CD4-positive, alpha-beta T cell treated with Interferon alpha-2 for 1 hour (primary cell): ENCODE measurements at regions not wholly inside any gene's neighbourhood (a gene's known extent, or its start where the extent isn't known, plus 50 kb on each side); places are given as distances from the start of the nearest gene placed in this dataset.

Source experiments
- DNase-seq, 2 donors: peaks; one replicate each; pipeline ENCODE4 v3.0.0-alpha.2; 2020 to 2022

GRCh38 chr5:163623524-163623923, 118.1 kb downstream of the MAT2B start:
- DNase-seq: no peak

GRCh38 chr5:163623986-163624385, 118.6 kb downstream of the MAT2B start:
- no peak for DNase-seq

GRCh38 chr5:163624431-163624830, 119.0 kb downstream of the MAT2B start:
- DNase-seq: no peak

DNA sequence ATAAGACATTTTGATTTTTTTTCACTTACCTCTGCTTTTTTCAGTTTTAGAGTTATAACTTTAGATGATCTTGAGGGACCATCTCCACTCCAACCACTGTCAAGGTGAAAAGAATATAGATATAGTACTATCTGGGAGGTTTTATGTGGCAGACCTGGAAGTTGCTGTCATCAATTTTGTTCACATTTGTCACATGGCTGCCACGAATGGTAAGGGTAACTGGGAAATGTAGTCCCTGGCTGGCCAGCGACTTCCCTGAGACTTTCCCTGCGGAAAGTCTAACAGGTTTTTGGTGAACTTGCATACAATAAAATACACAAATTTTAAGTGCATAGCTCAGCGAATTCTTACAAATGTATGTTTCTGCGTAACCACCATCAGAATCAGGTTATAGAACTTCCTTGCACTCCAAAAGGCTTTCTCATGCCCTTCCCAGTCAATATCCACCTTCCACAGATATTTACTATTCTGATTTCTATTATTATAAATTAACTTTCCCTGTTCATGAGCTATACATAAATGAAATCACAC, 121.5 kb downstream of the MAT2B start:
- no peak for DNase-seq

DNA sequence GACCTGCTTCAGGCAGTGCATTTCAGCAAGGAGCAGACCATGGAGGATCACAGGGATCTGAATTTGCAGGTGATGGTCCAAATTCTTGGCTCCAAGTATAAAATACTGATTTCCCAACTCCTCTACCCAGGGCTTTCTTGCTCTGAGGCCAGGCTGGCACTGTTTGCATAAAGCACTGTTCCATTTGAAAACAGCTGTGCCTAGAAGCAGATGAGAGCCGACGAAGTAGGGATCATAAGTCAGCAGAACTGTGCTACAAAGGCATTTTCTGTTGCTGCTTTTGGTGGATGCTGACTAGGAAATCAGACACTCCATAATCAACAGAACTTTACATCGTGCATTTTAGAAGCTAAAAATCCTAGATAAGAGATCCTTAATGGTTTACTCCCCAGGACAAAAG, 126.4 kb downstream of the MAT2B start:
- DNase-seq: no peak

DNA sequence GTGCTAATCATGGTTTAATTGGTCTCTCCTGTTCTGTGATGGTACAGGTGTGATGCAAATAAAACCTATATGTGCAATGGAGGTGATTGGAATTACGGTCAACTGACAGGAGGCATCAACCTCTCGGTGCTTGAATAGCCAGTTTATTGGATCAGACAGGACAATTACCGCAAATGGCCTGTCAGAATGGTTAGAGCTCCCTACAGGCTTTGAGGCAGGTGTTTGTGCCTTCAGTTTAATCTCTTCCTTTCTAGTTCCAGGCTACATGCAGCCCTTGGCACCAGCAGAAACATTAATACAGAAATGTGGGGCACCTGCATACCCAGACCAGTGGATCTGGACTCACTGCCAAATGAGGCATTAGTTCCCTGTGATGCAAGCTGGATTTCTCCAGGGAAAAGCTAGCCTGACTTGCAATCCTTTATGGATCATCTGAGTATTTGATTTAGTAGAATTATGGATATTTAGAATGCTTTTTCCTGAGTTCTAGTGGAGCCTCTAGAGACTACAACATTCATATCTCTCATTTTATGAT, 128.6 kb downstream of the MAT2B start:
- DNase-seq: no peak

GRCh38 chr5:163635631-163636030, 130.2 kb downstream of the MAT2B start:
- no peak for DNase-seq

DNA sequence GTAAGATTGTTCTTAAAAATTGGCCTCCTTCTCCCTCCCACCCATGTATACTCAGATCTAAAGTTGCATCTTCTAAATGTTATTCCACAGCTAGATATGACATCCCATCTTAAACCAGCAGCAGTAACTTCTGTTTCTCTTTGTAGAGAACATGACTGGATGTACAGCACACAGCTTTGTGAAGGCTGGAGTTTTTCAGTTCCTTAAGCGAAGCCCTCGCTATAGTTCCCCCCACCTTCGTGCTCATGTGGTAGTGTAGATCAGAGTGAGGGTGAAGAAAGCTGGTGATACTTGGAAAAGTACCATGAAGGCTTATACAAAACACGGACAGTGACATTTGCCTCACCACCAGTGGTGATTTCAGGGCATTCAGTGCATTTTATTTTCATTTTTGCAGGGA, 137.5 kb downstream of the MAT2B start:
- DNase-seq: no peak

- DNase-seq: no peak
These were observed 140.3 kb downstream of the MAT2B start for GRCh38 chr5:163645421-163646416.

DNA sequence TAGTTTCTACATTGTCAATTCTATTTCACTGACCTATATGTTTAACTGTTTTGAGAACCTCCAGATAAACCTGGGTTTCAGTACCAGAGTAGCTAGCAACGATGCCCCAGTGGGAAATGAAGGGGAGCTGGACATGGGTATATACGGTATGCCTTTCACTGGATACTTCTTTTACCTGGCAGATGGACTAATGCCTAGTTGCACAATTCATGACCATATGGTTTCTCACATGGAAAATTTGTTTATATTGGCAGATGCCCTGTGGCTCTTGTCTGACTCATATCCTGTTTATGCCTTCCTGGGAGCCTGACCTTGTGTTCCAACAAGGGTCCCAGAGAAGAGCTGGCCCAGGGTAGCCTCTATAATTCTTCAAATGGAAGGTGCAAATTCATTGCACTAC, 144.1 kb downstream of the MAT2B start:
- DNase-seq: no peak

- DNase-seq: no peak
These were observed 148.1 kb downstream of the MAT2B start for GRCh38 chr5:163653526-163653925.

DNA sequence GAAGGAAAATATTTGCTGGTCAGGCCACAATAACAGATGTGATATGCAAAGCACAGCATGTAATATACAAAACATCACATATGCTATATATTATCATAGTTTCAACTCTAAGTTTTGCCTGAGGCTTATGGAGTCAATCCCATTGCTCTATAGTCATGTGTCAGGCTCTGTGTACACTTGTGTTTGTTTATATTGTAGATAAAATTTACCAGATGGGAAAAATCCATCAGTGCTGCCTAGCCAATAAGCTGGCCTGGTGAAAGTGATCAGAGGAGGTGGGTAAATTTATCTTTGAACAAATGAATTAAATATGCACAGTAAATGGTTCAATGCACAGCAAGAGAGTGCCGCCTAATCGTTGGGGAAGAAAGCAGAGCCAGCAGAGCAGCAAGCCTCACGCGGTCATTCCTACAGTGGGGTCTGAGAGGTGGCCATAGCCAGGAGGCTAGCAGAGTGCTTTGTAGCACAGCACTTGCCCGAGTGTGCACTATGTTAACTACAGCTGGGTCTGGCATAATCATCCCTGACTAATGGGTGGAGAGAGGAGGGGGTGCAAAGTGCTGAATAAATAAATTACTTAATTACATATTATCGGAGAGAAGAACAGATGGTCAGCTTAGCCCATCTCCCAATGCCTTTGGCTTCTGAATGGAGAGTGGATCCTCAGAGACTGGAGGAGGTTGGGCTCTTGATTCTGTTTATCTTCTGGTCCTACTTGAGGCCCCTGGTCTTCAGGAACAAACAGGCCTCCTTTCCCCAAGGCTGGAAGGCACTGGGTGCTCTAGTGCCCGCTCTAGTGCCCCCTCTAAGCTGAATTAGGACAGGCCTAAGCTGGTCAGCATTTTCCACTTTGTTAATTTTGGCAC, 153.5 kb downstream of the MAT2B start:
- no peak for DNase-seq

DNA sequence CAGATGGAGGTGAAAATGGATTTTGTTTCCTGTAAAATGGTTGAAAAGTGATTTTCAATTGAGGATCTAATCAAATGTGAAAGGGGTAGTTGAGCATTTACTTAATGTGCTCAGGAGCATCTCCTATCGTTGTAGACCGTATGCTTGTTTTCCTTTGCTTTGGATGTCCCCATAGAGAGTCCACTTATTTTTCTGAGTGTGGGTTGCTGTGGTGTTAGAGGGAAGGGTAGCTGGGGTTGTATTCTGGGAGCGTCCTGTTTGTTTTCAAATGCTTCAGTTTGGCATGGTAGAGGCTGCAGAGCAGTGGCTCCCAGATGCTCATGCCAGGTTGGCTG, 154.1 kb downstream of the MAT2B start:
- DNase-seq: no peak

DNA sequence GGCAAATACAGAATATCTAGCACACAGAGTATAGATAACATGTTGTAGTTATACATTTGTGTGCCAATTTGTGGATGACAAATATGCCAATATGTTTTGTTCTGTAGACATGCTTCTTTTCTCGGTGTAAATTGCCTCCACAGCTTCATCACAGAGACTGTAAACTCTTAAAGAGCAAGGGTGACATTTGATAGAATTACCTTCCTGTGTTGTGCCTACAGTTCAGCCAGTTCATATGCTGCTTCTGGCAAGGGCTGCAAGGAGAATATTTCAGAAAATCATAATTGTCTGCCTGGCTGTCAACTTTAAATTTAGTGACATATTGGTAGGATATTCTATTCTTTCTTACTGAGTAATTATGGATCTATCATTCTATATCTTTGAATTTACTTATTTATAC, 155.1 kb downstream of the MAT2B start:
- DNase-seq: no peak

GRCh38 chr5:163661360-163661759, 155.9 kb downstream of the MAT2B start:
- no peak for DNase-seq

DNA sequence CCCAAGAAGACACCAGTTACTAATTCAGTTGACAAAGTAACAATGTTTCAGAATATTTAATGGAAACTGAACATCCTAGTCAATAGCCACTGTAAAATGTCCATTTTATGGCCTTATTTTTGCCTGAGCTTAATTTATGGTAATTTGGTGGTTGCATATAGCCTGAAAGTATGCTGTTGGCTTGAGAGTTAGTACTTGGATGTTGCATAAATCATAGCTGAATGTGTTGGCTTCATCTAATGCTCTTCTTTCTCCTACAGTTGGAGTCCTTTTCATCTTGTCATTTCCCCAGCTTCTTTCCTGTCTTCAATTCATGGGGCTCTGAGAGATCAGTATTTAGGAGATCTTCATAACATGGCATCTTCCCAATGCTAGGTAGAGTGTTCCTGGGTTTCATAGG, 164.6 kb downstream of the MAT2B start:
- no peak for DNase-seq

DNA sequence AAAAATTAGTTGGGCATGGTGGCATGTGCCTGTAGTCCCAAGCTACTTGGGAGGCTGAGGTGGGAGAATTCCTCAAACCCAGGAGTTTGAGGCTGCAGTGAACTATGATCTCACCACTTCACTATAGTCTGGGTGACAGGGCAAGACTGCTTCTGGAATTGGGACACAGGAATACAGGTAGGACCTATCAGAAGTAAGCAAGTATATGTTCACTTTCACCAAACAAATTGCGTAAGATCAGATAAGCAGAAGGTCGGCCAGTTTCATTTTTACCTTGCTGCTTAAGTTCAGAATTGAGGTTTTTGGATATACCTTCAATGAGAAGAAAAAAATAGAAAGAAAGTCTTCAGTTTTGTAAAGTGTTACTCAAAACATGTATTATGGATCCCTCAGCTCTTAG, 171.7 kb downstream of the MAT2B start:
- no peak for DNase-seq

- no peak for DNase-seq
These were observed 176.8 kb downstream of the MAT2B start for GRCh38 chr5:163682234-163682633.

GRCh38 chr5:163687414-163687813, 182.0 kb downstream of the MAT2B start:
- DNase-seq: no peak

GRCh38 chr5:163692091-163692490, 186.7 kb downstream of the MAT2B start:
- no peak for DNase-seq

DNA sequence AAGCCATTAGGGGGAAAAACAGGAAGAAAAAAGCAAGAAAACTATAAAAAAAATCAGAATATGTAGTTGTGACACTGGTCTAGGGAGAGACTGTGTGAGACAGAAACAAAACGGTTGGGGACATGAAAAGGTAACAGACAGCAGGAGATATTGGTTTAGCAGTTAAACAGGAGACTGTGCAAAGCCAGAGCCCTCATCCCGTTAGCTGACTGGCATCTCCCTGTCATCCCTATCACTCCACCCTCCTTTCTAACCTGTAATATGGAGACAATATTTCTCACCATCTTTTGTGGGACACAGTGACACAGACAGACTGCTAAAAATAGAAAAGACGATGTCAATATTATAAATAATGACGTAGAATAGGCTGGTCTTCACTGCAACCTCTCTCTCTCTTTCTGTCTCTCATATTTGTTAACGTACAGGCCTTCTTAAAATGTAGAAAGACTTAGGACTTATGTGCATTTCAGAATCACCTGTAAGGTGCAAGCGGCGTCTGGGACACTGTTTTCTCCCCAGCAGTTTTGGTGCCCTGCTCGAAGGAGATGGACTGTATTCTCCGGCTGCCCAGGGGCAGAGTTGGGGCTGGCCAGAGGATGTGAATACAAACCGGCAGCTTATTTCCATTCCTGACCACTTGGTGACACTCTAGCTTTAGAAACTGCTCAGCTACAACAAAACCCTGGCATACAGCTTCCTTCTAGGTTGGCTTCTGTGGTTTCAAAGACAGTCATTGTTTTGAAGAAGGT, 190.6 kb downstream of the MAT2B start:
- peak; percentile 1 to 16 for DNase-seq

- DNase-seq: no peak
These were observed 191.1 kb downstream of the MAT2B start for GRCh38 chr5:163696579-163696887.
